GM19452 (cell line): ENCODE measurements at regions not wholly inside any gene's neighbourhood (a gene's known extent, or its start where the extent isn't known, plus 50 kb on each side); places are given as distances from the start of the nearest gene placed in this dataset.
"Not testable (repeated sequence)": the region's sequence is repeated elsewhere in the genome, so short reads cannot be mapped to it uniquely, and the experiment has no call there.

Experiments used
- ATAC-seq: cut with Tn5 transposase; IDR thresholded peaks from one replicate; pipeline ENCODE4 v1.9.1; 2021; ENCODE audit not compliant: unreplicated experiment

- ATAC-seq, result peak; percentile 9
Measured at GRCh38 chr4:115515366-115515765, 401.9 kb upstream of the NDST4 start.

GRCh38 chr4:115514675-115515074, 401.3 kb upstream of the NDST4 start:
- no peak for ATAC-seq

DNA sequence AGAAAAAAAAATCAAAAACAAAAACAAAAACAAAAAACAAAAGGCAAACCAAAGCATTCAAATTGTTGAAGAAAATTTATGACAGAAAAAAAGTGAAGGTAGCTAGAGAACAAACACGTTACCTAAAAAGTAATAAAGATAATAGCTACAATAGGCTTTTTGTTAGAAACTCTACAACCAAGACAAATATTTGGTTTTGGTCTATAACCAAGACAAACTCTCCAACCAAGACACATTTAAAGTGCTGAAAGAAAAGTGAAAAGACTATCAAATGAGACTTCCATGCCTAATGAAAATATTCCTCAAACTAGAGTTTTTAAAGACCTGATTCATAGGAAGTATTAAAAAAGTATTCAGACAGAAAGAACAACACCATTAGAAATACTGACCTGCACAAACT, 391.9 kb upstream of the NDST4 start:
- no peak for ATAC-seq

- ATAC-seq, result no peak
Measured at GRCh38 chr4:115501656-115502055, 388.2 kb upstream of the NDST4 start.

GRCh38 chr4:115493770-115494169, 380.4 kb upstream of the NDST4 start:
- not testable (repeated sequence) for ATAC-seq

GRCh38 chr4:115491686-115492085, 378.3 kb upstream of the NDST4 start:
- ATAC-seq, result no peak

DNA sequence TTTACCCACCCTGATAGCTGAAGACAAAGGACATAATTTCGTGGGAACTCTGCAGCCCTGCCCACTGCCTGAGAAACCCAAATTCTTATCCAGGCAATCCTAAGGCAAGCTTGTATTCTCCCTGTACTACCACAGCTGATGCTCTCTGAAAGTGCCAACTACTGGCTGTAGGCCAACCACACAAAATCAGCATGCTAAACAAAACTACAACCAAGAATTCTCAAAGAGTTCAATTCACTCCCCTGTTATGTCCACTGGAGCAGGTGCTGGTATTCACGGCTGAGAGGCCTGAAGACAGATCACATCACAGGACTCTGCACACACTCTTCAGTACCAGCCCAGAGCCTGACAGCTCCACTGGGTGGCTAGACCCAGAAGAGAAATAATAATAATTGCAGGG, 375.9 kb upstream of the NDST4 start:
- ATAC-seq, result no peak

GRCh38 chr4:115485402-115485801, 372.0 kb upstream of the NDST4 start:
- no peak for ATAC-seq

DNA sequence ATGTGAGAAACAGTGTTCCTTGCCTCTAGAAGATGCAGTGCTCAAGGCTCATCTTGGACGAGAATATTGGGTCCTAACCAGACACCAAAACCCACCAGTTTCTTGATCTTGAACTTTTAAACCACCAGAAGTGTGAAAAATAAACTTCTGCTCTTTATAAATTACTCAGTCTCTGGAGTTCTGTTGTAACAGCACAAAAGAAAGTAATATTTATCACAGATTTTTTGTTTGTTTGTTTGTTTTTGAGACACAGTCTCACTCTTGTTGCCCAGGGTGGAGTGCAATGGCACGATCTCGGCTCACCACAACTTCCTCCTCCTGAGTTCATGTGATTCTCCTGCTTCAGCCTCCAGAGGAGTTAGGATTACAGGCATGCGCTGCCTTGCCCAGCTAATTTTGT, 371.1 kb upstream of the NDST4 start:
- ATAC-seq, result no peak

DNA sequence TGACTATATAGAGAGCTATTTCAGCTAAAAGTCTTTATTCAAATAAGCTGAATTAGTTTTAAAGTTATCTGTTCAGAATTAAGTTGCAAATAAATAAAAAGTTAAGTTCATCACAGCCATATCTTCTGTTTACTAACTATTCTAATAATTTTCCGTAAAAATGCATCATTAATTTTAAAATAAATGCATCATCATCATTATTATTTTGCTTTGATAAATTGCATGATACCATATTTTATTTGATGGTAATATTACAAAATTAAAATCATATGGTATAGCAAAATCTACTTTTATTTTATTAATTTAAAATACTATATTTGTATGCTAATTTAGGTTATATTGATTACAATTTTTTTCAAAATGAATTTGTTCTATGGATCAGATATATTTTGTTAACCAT, 357.3 kb upstream of the NDST4 start:
- ATAC-seq, result no peak

DNA sequence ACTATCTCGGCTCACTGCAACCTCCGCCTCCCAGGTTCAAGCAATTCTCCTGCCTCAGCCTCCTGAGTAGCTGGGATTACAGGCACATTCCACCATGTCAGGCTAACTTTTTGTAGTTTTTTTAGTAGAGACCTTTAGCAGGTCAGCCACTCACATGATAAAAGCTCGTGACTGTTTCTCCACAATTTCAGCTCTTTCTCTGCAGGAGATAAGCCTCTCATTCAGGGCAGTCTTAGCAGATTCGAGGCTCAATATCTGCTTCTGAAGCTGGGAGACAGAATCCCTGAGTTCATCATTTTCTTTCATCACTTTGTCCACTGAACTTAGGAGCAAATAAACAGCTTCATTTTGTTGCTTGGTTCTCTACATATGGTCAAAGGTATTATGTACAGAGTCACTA, 345.9 kb upstream of the NDST4 start:
- not testable (repeated sequence) for ATAC-seq

GRCh38 chr4:115456231-115456630, 342.8 kb upstream of the NDST4 start:
- ATAC-seq, result no peak

- no peak for ATAC-seq
Measured at GRCh38 chr4:115454228-115454627, 340.8 kb upstream of the NDST4 start.

DNA sequence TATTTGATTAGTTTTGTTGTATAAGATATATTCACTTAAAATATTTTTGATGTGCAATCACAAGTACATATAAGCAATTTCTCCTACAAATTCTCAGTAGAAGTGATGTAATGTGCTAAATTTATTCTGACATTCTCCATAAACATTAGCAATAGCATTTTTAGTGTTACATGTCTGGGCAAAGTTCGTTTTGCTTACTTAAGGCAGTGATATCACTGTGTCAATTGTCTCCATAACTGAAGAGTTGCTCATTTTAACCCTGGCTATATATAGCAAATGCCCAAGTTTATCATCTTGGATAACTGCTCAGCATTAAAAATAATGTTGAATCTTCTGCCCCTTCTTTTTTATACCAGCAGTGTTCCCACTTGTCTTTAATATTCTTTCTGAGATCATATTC, 340.0 kb upstream of the NDST4 start:
- ATAC-seq, result no peak

DNA sequence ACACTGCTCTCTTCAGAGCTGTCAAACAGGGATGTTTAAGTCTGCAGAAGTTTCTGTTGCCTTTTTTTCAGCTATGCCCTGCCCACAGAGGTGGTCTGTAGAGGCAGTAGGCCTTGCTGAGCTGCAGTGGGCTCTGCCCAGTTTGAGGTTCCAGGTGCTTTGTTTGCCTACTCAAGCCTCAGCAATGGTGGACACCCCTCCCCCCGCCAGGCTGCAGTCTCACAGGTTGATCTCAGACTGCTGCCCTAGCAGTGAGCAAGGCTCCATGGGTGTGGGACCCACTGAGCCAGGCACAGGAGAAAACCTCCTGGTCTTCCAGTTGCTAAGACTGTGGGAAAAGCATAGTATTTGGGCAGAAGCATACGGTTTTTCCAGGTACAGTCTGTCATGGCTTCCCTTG, 338.8 kb upstream of the NDST4 start:
- ATAC-seq, result not testable (repeated sequence)

- no peak for ATAC-seq
Measured at GRCh38 chr4:115437739-115438138, 324.3 kb upstream of the NDST4 start.

- no peak for ATAC-seq
Measured at GRCh38 chr4:115433491-115433890, 320.1 kb upstream of the NDST4 start.

DNA sequence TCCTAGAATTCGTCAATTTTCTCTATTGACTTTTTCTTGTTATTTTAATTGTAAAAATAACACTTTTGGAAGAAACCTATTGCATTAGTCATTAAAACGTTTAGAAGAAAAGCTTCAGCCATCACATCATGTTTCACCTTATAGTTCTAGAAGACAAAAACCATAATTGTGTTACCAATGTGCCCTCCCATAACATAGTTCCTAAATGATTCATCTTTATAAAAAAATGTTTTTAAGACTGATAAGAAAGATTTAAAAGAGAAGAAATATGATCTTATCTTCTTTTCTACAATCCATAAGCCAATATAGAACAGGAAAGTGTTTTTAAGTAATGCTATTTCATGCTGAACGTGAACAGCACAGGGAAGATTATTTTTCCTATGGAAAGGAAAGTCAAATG, 316.6 kb upstream of the NDST4 start:
- ATAC-seq, result no peak

GRCh38 chr4:115428455-115428854, 315.0 kb upstream of the NDST4 start:
- ATAC-seq, result no peak

DNA sequence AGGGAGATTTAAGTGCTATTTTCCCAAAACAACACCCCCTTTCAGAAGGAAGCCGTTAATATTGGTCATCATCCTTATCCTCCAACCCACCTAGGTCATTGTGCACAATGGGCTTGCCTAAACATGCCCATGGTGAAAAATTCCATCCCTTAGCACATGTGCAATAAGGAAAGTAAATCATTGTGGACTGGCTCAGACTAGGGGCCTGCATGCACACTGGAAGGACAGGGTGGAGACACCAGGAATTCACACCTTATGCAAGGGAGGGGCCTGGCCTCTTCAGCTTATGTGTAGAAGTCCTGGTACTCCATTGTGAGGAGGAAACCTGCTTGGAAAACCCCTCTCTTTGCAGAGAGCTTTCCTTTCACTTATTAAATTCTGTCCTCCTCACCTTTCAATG, 311.4 kb upstream of the NDST4 start:
- no peak for ATAC-seq

- no peak for ATAC-seq
Measured at GRCh38 chr4:115418635-115419396, 305.4 kb upstream of the NDST4 start.

- ATAC-seq, result no peak
Measured at GRCh38 chr4:115396034-115396433, 282.6 kb upstream of the NDST4 start.

DNA sequence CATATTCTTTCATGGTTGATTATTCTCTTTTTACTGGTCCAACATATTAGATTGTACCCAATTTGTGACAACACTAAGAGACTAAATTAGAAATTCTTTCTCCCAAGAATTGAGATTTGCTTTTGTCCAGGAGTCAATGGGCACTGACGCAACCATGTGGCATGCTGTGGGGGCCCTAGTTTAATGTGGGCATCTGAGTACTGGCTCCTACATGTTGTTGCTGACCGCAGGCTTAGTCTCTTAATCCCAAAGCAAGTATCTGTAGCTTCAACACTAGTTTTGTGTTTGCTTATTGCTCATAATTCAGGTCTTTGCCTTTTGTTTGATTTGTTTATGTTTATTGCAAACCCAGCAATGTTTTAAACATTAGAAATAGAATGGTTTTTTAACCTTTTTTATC, 263.4 kb upstream of the NDST4 start:
- no peak for ATAC-seq
